ENCODE measurements at regions not wholly inside any gene's neighbourhood (a gene's known extent, or its start where the extent isn't known, plus 50 kb on each side); places are given as distances from the start of the nearest gene placed in this dataset.
A peak's percentile ranks its signal among the peaks of the same experiment; 100 is the strongest.

- Histone ChIP-seq H3K9me3 (replicated peaks) (no peaks in the 10 kb centered on the region), H3K4me3 (no peak overlapping the region), H3K36me3 (no peaks in the 10 kb centered on the region), H3K27me3 (replicated peaks) (no peaks in the 10 kb centered on the region), H3K4me1 (replicated peaks) (peaks cover 18% of the 10 kb centered on the region), H3K27ac (no peak overlapping the region)
- no peak for DNase-seq (ENCODE audit: low read depth in 1 of 2, low spot score in 2 of 2)
Measured at GRCh38 chrX:39725114-39725513, 372.6 kb downstream of the BCOR start.

DNA sequence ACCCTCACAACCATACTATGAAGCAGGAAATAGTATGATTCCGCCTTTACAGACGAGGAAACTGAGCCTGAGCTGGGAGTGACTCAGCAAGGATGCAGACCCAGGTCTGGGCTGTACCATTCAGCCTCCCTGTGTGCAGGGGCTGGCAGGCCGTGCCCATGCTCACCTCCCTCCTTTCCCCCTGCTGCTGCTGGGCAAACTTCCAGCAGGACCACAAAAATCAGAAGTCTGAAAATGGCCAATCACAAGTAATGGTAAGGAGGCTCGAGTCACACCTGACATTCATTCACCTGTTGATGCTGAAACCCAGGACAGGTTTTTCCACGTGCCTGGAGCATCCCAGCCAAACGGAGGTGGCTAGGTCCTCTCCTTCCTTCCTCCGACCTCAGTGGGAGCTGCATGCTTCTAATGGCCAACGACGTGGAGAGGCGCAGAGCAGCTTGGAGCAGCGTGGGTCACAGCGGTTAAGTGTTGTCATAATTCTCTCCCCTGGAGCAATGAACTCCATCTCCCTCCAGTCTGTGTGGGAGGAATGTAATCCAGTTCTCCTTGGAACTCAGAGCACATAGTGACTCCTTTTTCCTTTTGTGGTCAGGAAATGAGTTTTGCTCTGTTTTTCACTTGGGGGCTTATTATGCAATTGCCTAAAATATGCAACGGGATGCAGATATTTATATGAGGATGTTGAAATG, 371.7 kb downstream of the BCOR start:
- H3K27ac ChIP-seq = no peak overlapping the region
- H3K27me3 ChIP-seq (replicated peaks) = no peaks in the 10 kb centered on the region
- no peaks in the 10 kb centered on the region for H3K9me3 ChIP-seq (replicated peaks)
- H3K4me3 ChIP-seq = no peak overlapping the region
- DNase-seq (ENCODE audit: low read depth in 1 of 2, low spot score in 2 of 2) = peak in 1 of 2 experiments; percentile 2
- no peaks in the 10 kb centered on the region for H3K36me3 ChIP-seq
- peaks cover 28% of the 10 kb centered on the region for H3K4me1 ChIP-seq (replicated peaks)

GRCh38 chrX:39726771-39727170, 371.0 kb downstream of the BCOR start:
- Histone ChIP-seq H3K36me3 (no peaks in the 10 kb centered on the region), H3K9me3 (replicated peaks) (no peaks in the 10 kb centered on the region), H3K27me3 (replicated peaks) (no peaks in the 10 kb centered on the region), H3K4me3 (no peak overlapping the region), H3K27ac (no peak overlapping the region), H3K4me1 (replicated peaks) (peaks cover 31% of the 10 kb centered on the region)
- DNase-seq (ENCODE audit: low read depth in 1 of 2, low spot score in 2 of 2) = no peak

DNA sequence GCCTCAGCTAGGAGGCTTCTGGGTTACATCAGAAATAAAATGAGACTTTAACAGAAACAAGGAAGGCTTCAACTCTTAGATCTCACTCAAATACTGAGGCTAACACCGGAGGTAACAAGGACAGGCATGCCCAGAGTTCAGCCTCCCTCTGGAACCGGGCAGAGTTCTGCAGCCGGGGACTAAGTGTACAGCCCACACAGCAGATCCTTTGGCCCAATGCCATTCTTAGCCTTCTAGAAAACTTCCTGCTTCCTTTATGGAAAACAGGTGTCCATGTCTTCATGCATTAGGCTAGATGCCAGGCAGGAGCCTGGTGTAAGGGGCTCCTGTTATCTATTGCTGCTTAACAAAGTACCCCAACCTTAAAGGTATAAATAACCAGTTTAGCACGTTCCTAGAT, 369.7 kb downstream of the BCOR start:
- Histone ChIP-seq H3K9me3 (replicated peaks) (no peaks in the 10 kb centered on the region), H3K36me3 (no peaks in the 10 kb centered on the region), H3K4me3 (no peak overlapping the region), H3K27me3 (replicated peaks) (no peaks in the 10 kb centered on the region), H3K4me1 (replicated peaks) (peaks cover 31% of the 10 kb centered on the region), H3K27ac (no peak overlapping the region)
- DNase-seq (ENCODE audit: low read depth in 1 of 2, low spot score in 2 of 2) = no peak

DNA sequence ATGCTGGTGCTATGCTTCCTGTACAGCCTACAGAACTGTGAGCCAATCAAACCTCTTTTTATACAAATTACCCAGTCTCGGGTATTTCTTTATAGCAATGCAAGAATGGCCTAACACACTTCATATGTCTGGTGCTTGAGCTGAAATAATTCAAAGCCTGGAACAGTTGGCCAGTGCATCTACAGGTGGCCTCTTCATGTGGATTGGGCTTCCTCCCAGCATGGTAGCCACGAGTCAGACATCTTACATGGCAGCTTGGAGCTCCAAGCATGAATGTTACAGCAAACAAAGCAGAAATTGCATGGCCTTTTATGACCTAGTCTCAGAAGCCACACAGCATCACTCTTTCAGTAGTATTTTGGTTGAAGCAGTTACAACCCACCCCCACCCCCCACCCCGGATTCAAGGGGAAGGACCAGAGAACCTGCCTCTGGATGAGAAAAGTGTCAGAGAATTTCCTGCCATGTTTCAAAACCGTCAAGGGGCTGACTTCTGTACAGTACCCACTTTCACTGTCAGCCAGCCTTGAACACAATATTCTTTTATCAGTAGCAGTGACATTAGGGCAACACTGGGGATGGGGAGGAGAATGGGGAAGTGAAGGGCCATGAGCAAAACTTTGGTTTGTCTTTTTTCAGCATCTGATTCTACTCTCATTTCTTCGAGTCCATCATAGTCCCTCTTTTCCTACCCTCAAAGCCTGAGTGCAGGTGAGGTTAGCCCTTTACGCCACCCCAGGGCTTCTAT, 368.7 kb downstream of the BCOR start:
- Histone ChIP-seq H3K9me3 (replicated peaks) (no peaks in the 10 kb centered on the region), H3K27me3 (replicated peaks) (no peaks in the 10 kb centered on the region), H3K4me3 (no peak overlapping the region), H3K36me3 (no peaks in the 10 kb centered on the region), H3K27ac (no peak overlapping the region), H3K4me1 (replicated peaks) (peaks cover 31% of the 10 kb centered on the region)
- no peak for DNase-seq (ENCODE audit: low read depth in 1 of 2, low spot score in 2 of 2)

DNA sequence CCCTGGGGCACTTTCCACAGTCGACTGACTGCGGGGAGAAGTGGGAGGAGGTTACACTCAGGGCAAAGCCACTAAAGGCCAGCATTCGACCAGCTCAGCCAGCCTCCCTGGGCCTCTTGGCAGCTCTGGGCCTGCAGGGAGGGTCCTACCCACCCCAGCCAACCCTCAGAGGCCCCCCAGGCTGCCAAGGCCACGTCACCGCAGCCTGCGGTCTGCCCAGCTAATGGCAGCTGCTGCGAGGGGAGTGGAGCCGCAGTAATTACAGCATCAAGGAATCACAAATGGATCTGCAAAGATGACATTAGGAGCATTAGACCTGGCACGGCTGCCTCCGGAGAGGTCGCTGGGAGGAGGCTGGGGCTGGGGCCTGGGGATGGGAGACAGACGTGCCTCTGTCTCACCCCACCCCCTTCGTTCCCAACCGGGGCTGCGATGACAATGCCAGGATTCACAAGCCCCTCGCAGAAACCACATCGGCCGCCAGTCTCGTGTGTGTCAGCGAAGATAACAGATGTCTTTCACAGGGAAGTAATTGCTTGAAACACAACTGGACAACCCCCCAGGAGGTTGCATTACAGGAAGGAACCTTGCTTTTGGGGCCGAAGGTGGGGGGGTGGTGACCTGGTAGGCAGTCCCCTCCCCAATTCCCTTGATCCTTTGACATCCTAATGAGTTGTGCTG, 367.6 kb downstream of the BCOR start:
- no peaks in the 10 kb centered on the region for H3K27me3 ChIP-seq (replicated peaks)
- H3K27ac ChIP-seq = peak overlapping the region; percentile 78
- H3K4me1 ChIP-seq (replicated peaks) = peaks cover 31% of the 10 kb centered on the region
- no peaks in the 10 kb centered on the region for H3K9me3 ChIP-seq (replicated peaks)
- no peaks in the 10 kb centered on the region for H3K36me3 ChIP-seq
- H3K4me3 ChIP-seq = peak overlapping the region; percentile 11
- DNase-seq (ENCODE audit: low read depth in 1 of 2, low spot score in 2 of 2) = peak; percentile 79 to 82

- Histone ChIP-seq H3K36me3 (no peaks in the 10 kb centered on the region), H3K4me3 (peak overlapping the region; percentile 11), H3K27ac (peak overlapping the region; percentile 78), H3K9me3 (replicated peaks) (no peaks in the 10 kb centered on the region), H3K4me1 (replicated peaks) (peaks cover 35% of the 10 kb centered on the region), H3K27me3 (replicated peaks) (no peaks in the 10 kb centered on the region)
- peak; percentile 82 to 86 for DNase-seq (ENCODE audit: low read depth in 1 of 2, low spot score in 2 of 2)
Measured at GRCh38 chrX:39730662-39731329, 367.0 kb downstream of the BCOR start.

GRCh38 chrX:39731330-39731667, 366.5 kb downstream of the BCOR start:
- Histone ChIP-seq H3K4me1 (replicated peaks) (peaks cover 37% of the 10 kb centered on the region), H3K4me3 (no peak overlapping the region), H3K27me3 (replicated peaks) (no peaks in the 10 kb centered on the region), H3K36me3 (no peaks in the 10 kb centered on the region), H3K9me3 (replicated peaks) (no peaks in the 10 kb centered on the region), H3K27ac (peak overlapping the region; percentile 78)
- no peak for DNase-seq (ENCODE audit: low read depth in 1 of 2, low spot score in 2 of 2)

- Histone ChIP-seq H3K27me3 (replicated peaks) (no peaks in the 10 kb centered on the region), H3K4me3 (no peak overlapping the region), H3K4me1 (replicated peaks) (peaks cover 37% of the 10 kb centered on the region), H3K36me3 (no peaks in the 10 kb centered on the region), H3K27ac (no peak overlapping the region), H3K9me3 (replicated peaks) (no peaks in the 10 kb centered on the region)
- no peak for DNase-seq (ENCODE audit: low read depth in 1 of 2, low spot score in 2 of 2)
Measured at GRCh38 chrX:39731735-39732134, 366.0 kb downstream of the BCOR start.

DNA sequence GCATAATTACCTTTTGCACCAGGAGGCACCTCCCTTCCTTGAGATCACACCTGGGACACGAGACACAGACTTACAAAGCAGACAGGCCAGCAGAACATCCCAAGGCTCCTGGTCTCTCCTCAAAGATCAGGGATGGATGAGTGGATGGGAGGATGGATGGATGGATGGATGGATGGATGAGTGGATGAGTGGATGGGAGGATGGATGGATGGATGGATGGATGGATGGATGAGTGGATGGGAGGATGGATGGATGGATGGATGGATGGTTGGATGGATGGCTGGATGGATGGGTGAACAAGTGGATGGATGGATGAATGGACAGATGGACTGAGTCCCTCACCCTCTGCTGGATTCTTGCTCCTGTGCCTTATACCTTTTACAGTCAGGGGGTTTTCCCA, 364.0 kb downstream of the BCOR start:
- Histone ChIP-seq H3K9me3 (replicated peaks) (no peaks in the 10 kb centered on the region), H3K4me1 (replicated peaks) (peaks cover 38% of the 10 kb centered on the region), H3K27ac (no peak overlapping the region), H3K4me3 (no peak overlapping the region), H3K27me3 (replicated peaks) (no peaks in the 10 kb centered on the region), H3K36me3 (no peaks in the 10 kb centered on the region)
- no peak for DNase-seq (ENCODE audit: low read depth in 1 of 2, low spot score in 2 of 2)

- Histone ChIP-seq H3K4me3 (no peak overlapping the region), H3K27me3 (replicated peaks) (no peaks in the 10 kb centered on the region), H3K27ac (no peak overlapping the region), H3K4me1 (replicated peaks) (peaks cover 38% of the 10 kb centered on the region), H3K36me3 (no peaks in the 10 kb centered on the region), H3K9me3 (replicated peaks) (no peaks in the 10 kb centered on the region)
- no peak for DNase-seq (ENCODE audit: low read depth in 1 of 2, low spot score in 2 of 2)
Measured at GRCh38 chrX:39734174-39734776, 363.5 kb downstream of the BCOR start.

DNA sequence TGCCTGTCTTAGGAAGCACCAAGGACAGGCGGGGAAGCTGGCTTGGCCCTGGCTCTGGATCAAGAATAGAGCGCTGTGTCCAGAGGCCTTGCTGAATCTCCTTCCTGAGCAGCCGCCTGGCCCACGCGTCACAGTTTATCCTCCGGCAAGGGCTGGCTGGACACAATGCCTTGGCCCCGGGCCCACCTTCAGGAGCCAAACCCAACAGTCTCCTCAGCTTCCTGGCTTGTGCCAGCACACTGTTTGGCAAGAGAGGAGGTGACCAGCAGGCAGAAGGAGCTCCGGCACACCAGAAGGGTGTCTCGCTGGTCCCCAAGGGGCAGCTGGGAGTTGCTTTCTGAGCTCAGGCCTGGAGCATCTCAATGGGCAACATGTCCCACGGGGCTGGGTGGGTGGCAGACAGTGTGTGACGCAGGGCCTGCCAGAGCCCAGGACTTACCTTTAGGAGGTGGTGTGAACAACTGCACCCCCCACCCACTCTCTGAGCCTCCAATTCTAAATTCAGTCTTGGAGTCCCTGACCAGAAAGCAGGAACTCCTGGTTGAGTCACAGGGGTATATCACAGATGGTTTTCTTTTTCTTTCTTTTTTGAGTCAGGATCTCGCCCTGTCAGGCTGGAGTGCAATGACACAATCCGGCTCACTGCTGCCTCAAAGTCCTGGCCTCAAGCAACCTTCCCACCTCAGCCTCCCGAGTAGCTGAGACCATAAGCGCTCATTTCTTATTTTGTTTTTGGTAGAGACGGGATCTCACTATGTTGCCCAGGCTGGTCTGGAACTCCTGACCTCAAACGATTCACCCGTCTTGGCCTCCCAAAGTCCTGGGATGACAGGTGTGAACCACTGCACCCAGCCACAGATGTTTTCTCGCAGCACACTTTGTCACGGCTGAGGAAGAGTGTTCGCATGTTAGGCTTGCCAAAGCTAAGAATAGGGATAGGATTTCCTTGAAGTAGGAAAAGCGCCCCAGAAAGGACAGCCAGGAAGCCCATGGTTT, 361.2 kb downstream of the BCOR start:
- no peak overlapping the region for H3K4me3 ChIP-seq
- peaks cover 16% of the 10 kb centered on the region for H3K4me1 ChIP-seq (replicated peaks)
- DNase-seq (ENCODE audit: low read depth in 1 of 2, low spot score in 2 of 2) = peak; percentile 61 to 80
- no peaks in the 10 kb centered on the region for H3K36me3 ChIP-seq
- no peaks in the 10 kb centered on the region for H3K9me3 ChIP-seq (replicated peaks)
- H3K27me3 ChIP-seq (replicated peaks) = no peaks in the 10 kb centered on the region
- peak overlapping the region; percentile 67 for H3K27ac ChIP-seq

DNA sequence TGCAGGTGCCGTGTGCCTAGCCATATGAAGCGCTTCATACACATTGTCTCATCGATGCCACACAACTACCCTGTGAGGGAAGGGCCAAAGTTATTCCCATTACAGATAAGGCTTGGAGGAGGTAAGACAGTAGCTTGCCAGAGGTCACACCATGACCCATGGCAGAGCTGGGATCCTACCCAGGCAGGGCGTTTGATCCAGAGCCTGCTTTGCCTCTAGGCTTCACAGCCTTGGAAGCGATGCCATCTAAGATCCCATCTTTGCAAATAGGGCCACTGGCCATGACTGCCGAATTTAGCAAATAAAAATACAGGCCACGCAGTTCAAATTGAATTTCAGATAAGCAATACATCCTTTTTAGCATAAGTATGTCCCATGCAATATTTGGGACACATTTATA, 358.2 kb downstream of the BCOR start:
- no peaks in the 10 kb centered on the region for H3K27me3 ChIP-seq (replicated peaks)
- DNase-seq (ENCODE audit: low read depth in 1 of 2, low spot score in 2 of 2) = no peak
- H3K4me1 ChIP-seq (replicated peaks) = peaks cover 16% of the 10 kb centered on the region
- no peak overlapping the region for H3K27ac ChIP-seq
- H3K9me3 ChIP-seq (replicated peaks) = no peaks in the 10 kb centered on the region
- no peaks in the 10 kb centered on the region for H3K36me3 ChIP-seq
- no peak overlapping the region for H3K4me3 ChIP-seq

All from SJSA1 (cell line).